Esophagus muscularis mucosa (tissue), 4 donors: ENCODE measurements at regions not wholly inside any gene's neighbourhood (a gene's known extent, or its start where the extent isn't known, plus 50 kb on each side); places are given as distances from the start of the nearest gene placed in this dataset.

ENCODE experiments used
- CTCF ChIP-seq, 3 experiments: fragments of 200-600 bp in 2 of 3; fragments of 450-650 bp in 1 of 3; sonication (generic) in 2 of 3; IDR thresholded peaks; one replicate each; pipeline ENCODE4 v1.5.1; 2017 to 2019; ENCODE audit warnings: antibody characterized with exemption in 3 of 3, mild to moderate bottlenecking in 2 of 3, moderate library complexity in 1 of 3
- EP300 ChIP-seq: sonication (generic); formaldehyde crosslinking; IDR thresholded peaks from one replicate; pipeline ENCODE4 v1.6.1; 2017; ENCODE audit warnings: antibody characterized with exemption
- POLR2A ChIP-seq: fragments of 450-650 bp; IDR thresholded peaks from one replicate; pipeline ENCODE4 v1.6.1; 2017; ENCODE audit warnings: antibody characterized with exemption, moderate library complexity, mild to moderate bottlenecking, low read depth

- TF ChIP-seq CTCF (IDR thresholded peaks at IDR 0.05) (no peak), POLR2A (no peak), EP300 (no peak)
Measured at GRCh38 chr18:26721854-26722564, 143.5 kb downstream of the AQP4 start.
